AG04449 (cell line): ENCODE measurements at regions not wholly inside any gene's neighbourhood (a gene's known extent, or its start where the extent isn't known, plus 50 kb on each side); places are given as distances from the start of the nearest gene placed in this dataset.

Experiments used
- CTCF ChIA-PET: fragments of 350-600 bp; formaldehyde crosslinking; extraction: SDS; loops from one replicate; lab custom pipeline; 2021; ENCODE audit warnings: antibody characterized with exemption; lab: Yijun Ruan, JAX
- POLR2A ChIA-PET: fragments of 400-600, 350-600 bp; formaldehyde crosslinking; extraction: SDS; loops from one replicate; lab custom pipeline; 2020; ENCODE audit warnings: antibody characterized with exemption, inconsistent platforms; lab: Yijun Ruan, JAX
- DNase-seq: peaks from one replicate; pipeline ENCODE4 v3.0.0-alpha.2; 2010; ENCODE audit warnings: low read depth, low spot score
- H3K4me3 ChIP-seq: 2 replicates; pipeline ENCODE4 v1.5.1; 2011; ENCODE audit warnings: low read depth, mild to moderate bottlenecking, control low read depth, low read length
- TF ChIP-seq, protein P1 (sequence below): IDR thresholded peaks from one replicate; pipeline ENCODE4 v1.5.1; 2011; ENCODE audit warnings: mild to moderate bottlenecking, moderate library complexity, low read length, control low read depth, inconsistent platforms; ENCODE audit not compliant: insufficient read depth; ENCODE audit errors: missing control alignments

DNA sequence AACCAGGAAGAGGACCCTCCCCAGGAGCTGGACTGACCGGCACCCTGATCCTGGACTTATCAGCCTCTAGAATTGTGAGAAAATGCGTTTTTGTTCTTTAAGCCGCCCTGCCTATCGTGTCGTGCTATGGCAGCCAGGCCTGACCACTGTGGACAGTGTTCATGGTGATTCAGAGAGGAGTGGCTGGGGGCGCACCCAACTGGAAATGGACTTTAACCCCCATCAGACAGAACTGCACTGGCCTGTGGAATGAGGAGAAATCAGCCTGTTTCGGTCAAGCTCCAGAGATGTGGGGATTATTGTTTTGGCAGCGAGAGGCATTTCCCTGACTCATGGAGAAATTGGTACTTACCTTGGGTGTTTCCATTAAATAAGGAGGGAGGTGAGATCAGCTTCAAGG, 1437.8 kb downstream of the BRD1 start:
- H3K4me3 ChIP-seq = no peak overlapping the region
- POLR2A ChIA-PET = no interaction called here
- TF ChIP-seq, protein P1, sequence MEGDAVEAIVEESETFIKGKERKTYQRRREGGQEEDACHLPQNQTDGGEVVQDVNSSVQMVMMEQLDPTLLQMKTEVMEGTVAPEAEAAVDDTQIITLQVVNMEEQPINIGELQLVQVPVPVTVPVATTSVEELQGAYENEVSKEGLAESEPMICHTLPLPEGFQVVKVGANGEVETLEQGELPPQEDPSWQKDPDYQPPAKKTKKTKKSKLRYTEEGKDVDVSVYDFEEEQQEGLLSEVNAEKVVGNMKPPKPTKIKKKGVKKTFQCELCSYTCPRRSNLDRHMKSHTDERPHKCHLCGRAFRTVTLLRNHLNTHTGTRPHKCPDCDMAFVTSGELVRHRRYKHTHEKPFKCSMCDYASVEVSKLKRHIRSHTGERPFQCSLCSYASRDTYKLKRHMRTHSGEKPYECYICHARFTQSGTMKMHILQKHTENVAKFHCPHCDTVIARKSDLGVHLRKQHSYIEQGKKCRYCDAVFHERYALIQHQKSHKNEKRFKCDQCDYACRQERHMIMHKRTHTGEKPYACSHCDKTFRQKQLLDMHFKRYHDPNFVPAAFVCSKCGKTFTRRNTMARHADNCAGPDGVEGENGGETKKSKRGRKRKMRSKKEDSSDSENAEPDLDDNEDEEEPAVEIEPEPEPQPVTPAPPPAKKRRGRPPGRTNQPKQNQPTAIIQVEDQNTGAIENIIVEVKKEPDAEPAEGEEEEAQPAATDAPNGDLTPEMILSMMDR = no peak
- CTCF ChIA-PET = no interaction called here
- DNase-seq = no peak

DNA sequence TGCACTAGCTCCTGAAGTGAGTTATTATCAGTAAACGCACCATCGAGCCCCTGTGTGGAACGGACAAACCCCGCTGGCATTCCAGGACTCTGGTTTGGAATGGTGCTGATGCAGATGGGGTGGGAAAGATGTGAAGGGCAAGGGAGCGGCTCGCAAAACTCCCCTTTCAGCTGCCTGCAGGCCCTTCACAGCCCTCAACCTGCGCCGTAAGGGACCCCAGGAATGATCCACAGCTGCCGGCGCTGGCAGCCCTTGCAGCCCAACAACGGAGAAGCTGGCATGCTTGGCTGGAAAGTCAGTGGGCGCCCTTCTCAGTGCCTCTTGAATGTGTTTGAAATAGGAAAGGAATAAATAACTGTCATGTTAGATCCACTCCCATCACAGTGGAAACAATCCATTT, 1445.5 kb downstream of the BRD1 start:
- DNase-seq = no peak
- TF ChIP-seq, protein P1 = no peak
- no peak overlapping the region for H3K4me3 ChIP-seq
- POLR2A ChIA-PET = no interaction called here
- CTCF ChIA-PET = no interaction called here

DNA sequence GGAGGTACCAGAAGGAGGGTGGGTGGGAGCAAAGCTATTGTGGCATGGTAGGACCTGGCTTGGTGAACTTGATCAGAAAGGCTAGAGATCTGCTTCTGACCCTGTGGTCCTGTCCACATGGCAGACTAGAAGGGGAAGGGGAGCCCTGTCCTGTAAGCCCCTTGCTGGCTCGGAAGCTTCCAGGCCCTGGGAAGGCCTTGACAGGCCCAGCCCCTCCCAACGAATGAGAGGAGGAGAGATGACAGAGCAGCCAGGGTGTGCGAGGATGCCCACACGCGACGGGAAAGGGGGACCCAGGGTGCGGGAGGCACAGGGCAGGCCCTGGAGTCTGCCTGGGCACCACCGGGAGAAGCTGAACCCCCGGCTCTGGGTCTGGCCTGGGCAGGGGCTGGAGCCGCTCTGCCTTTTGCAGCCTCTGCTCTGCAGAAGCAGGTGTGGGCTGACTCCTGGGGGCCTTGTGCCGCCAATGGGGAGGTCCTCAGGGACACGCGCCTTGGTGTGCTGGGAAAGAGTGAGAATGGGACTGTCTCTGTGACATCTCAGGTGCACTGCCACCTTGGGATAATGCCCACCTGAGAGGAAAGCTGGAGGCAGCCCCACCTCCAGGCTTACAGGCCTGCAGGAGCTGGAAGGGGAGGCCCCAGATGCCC, 1447.5 kb downstream of the BRD1 start:
- CTCF ChIA-PET = no interaction called here

DNA sequence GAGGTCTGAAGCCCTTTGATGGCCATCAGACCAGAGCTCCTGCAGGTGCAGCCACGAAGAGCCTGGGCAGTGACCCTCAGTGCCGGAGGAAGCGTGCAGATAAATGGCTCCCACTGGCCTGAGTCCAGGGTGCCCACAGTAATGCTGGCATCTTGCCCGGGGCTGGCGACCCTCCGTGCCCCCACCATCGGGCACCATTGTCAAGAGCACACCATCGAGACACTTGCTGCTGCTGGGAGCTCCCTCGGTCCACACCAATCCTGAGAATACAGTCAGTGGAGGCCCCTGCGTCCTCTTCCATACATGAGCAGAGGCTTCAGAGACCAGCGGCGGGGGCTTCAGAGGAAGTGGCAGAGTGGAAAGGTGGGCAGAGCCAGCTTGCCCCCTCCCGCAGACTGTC, 1448.3 kb downstream of the BRD1 start:
- DNase-seq = no peak
- POLR2A ChIA-PET = no interaction called here
- TF ChIP-seq, protein P1 = no peak
- CTCF ChIA-PET = no interaction called here
- H3K4me3 ChIP-seq = no peak overlapping the region

More for the DNA sequence above, 1447.5 kb downstream of the BRD1 start:
- no peak overlapping the region for H3K4me3 ChIP-seq
- DNase-seq = no peak
- TF ChIP-seq, protein P1 = no peak
- POLR2A ChIA-PET = no interaction called here

DNA sequence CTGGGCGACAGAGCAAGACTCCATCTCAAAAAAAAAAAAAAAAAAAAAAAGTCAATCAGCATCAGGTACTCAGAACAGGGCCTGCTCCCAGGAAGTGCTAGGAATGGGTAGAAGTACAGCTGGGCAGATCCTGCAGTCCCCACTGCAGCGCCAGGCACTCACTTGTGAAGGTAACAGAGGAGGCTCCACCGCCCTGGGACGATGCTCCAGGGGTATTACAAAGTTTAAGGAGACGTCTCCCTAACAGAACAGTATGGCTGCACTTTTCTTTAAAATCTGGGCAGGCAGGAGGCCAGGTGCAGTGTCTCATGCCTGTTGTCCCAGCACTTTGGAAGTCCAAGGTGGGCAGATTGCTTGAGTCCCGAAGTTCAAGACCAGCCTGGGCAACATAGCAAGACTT, 1449.0 kb downstream of the BRD1 start:
- ChIA-PET CTCF (no interaction called here), POLR2A (no interaction called here)
- TF ChIP-seq, protein P1 = no peak
- H3K4me3 ChIP-seq = no peak overlapping the region
- no peak for DNase-seq

DNA sequence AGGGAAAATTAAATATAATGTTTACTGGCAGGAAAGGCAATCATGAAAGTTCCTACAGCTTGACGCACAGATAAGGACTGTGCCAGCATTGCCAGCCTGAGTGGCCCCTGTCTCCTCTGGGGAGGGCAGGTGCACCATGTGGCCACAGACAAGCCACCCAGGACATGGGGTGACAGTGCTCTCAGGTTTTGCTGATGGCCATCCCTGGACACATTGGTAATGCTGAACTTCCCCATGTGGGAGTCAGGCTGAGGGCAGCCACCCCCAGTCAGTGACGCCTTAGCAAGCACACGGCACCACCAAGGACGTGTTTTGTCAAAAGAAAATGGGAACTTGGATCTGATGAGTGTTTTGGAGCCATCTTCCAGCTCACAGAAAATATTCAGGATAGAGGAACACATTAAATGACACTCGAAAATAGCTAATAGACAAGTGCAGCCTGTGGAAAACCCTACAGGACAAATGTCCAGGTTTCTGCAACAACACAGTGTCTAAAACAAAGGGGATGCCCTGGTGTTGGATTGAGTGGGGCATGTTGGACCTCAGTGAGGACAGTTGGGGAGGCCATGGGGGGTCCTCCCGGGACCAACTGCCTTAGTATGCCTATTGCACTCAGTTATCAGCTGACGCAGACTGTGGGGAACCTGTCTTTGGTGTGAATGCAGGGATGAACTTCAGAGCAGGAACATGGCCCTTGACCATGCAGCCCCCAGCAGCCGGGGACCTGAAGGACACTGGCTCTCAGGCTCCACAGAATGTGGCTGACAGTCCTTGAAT, 1450.5 kb downstream of the BRD1 start:
- TF ChIP-seq, protein P1 = no peak
- ChIA-PET CTCF (no interaction called here), POLR2A (no interaction called here)
- H3K4me3 ChIP-seq = no peak overlapping the region
- DNase-seq = no peak
